HFFc6 (cell line): ENCODE measurements at regions not wholly inside any gene's neighbourhood (a gene's known extent, or its start where the extent isn't known, plus 50 kb on each side); places are given as distances from the start of the nearest gene placed in this dataset.
"Not testable (repeated sequence)": the region's sequence is repeated elsewhere in the genome, so short reads cannot be mapped to it uniquely, and the experiment has no call there.

ENCODE experiments used
- DNase-seq: peaks from one replicate; pipeline ENCODE4 v3.0.0-alpha.2; 2018
- H3K27ac Mint-ChIP-seq: 2 replicates; pipeline ENCODE4 v1.8.0; 2020; ENCODE audit warnings: mild to moderate bottlenecking, mixed read lengths
- H3K27me3 Mint-ChIP-seq: 2 replicates; pipeline ENCODE4 v1.8.0; 2021; ENCODE audit warnings: mild to moderate bottlenecking, moderate library complexity, mixed read lengths; ENCODE audit not compliant: insufficient read depth
- H3K36me3 Mint-ChIP-seq: 2 replicates; pipeline ENCODE4 v1.8.0; 2021; ENCODE audit warnings: low read depth, mixed read lengths
- H3K4me1 Mint-ChIP-seq: 2 replicates; pipeline ENCODE4 v1.8.0; 2020; ENCODE audit warnings: low read depth, mixed read lengths
- H3K4me3 Mint-ChIP-seq: 2 replicates; pipeline ENCODE4 v1.8.0; 2020; ENCODE audit warnings: mild to moderate bottlenecking, moderate library complexity, mixed read lengths
- H3K9me3 Mint-ChIP-seq: 2 replicates; pipeline ENCODE4 v1.8.0; 2020; ENCODE audit warnings: mild to moderate bottlenecking, mixed read lengths
- TF ChIP-seq, protein P1 (sequence below): fragments of 200-600 bp; sonication (generic); IDR thresholded peaks from 2 replicates; pipeline ENCODE4 v1.5.0; 2021; ENCODE audit warnings: antibody characterized with exemption, mild to moderate bottlenecking

DNA sequence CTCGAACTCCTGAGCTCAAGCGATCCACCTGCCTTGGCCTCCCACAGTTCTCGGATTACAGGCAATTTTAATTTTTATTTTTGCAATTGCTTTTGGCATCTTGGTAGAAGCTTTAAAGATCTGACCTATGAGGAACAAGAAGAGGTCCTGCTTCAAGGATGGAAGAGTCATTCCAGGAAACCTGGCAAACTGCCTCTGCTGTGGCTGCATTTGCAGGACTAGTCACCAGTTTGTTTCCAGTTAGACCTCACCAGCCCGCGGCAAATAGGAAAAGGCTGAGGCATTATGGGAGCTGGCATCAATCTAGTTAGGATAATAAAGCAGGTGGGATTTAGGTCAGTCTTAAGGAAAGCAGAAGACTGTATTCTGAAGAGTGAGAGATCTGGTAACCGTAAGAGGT is 51.9 kb upstream of the LAS1L start:
- Mint-ChIP-seq H3K4me3 (no peak overlapping the region), H3K36me3 (no peaks in the 10 kb centered on the region), H3K9me3 (no peaks in the 10 kb centered on the region), H3K4me1 (peaks cover 33% of the 10 kb centered on the region), H3K27ac (no peak overlapping the region), H3K27me3 (no peaks in the 10 kb centered on the region; the same call in 1 of the 2 replicates)
- DNase-seq, result peak; percentile 21
- TF ChIP-seq, protein P1, sequence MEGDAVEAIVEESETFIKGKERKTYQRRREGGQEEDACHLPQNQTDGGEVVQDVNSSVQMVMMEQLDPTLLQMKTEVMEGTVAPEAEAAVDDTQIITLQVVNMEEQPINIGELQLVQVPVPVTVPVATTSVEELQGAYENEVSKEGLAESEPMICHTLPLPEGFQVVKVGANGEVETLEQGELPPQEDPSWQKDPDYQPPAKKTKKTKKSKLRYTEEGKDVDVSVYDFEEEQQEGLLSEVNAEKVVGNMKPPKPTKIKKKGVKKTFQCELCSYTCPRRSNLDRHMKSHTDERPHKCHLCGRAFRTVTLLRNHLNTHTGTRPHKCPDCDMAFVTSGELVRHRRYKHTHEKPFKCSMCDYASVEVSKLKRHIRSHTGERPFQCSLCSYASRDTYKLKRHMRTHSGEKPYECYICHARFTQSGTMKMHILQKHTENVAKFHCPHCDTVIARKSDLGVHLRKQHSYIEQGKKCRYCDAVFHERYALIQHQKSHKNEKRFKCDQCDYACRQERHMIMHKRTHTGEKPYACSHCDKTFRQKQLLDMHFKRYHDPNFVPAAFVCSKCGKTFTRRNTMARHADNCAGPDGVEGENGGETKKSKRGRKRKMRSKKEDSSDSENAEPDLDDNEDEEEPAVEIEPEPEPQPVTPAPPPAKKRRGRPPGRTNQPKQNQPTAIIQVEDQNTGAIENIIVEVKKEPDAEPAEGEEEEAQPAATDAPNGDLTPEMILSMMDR, result no peak

DNA sequence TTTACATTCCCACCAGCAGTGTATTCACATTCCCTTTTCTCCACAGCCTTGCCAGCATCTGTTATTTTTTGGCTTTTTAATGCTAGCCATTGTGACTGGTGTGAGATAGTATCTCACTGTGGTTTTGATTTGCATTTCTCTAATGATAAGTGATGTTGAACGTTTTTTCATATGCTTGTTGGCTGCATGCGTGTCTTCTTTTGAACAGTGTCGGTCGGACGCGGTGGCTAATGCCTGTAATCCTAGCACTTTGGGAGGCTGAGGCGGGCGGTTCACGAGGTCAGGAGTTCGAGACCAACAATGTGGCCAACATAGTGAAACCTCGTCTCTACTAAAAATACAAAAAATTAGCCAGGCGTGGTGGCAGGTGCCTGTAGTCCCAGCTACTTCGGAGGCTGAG is 50.6 kb upstream of the LAS1L start:
- peaks cover 33% of the 10 kb centered on the region for H3K4me1 Mint-ChIP-seq
- H3K27ac Mint-ChIP-seq, H3K9me3 Mint-ChIP-seq, H3K27me3 Mint-ChIP-seq, H3K36me3 Mint-ChIP-seq, H3K4me3 Mint-ChIP-seq, DNase-seq: not testable (repeated sequence)
